H1 (cell line): ENCODE measurements at regions not wholly inside any gene's neighbourhood (a gene's known extent, or its start where the extent isn't known, plus 50 kb on each side); places are given as distances from the start of the nearest gene placed in this dataset.

ENCODE experiments used
- EGR1 ChIP-seq: IDR thresholded peaks from 2 replicates; pipeline ENCODE4 v1.6.1; 2011; ENCODE audit warnings: low read depth, low read length, borderline replicate concordance

DNA sequence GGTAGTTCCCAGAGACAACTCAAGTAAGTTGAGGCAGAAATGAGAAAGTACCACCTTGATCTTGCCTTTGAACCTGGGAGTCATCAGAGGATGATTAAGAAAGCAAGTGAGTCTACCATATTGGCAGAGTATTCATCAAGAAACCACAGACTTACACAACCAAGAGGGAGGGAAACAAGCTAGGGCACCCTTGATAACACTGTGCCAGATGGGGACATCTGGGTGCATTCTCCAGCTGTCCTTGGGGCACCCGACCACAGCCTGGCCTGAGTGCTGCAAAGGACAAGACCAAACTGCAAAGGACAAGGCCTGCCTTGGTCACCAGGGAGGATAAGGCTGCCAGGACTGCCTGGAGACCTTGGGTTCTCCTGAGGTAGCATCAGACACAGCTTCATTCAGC is 553.6 kb downstream of the EPHB1 start (continued):
- TF ChIP-seq EGR1 = no peak
